CD14-positive monocyte (primary cell): ENCODE measurements at regions not wholly inside any gene's neighbourhood (a gene's known extent, or its start where the extent isn't known, plus 50 kb on each side); places are given as distances from the start of the nearest gene placed in this dataset.

Experiments
- DNase-seq, 3 donors: peaks; one replicate each; pipeline ENCODE4 v3.0.0-alpha.2; 2011 to 2022
- H2AFZ ChIP-seq: 2 replicates; pipeline ENCODE4 v1.6.0; 2012; ENCODE audit warnings: mild to moderate bottlenecking, low read depth, low read length, inconsistent platforms; ENCODE audit not compliant: insufficient read depth, poor library complexity, severe bottlenecking
- H3K27ac ChIP-seq, 2 donors: 1 replicate in 1 of 2; 2 replicates in 1 of 2; pipeline ENCODE4 v1.5.1; 2012 to 2013; ENCODE audit warnings: low read length in 2 of 2, control low read depth in 1 of 2, inconsistent platforms in 1 of 2, low read depth in 1 of 2, mild to moderate bottlenecking in 1 of 2
- H3K27me3 ChIP-seq, 2 donors: one replicate each; pipeline versions ENCODE4 v1.6.0 to v1.6.1; 2011 to 2013; ENCODE audit warnings: low read length in 2 of 2; ENCODE audit not compliant: control insufficient read depth in 2 of 2, insufficient read depth in 2 of 2
- H3K36me3 ChIP-seq, 2 donors: replicated peaks in 1 of 2; 1 replicate in 1 of 2; 2 replicates in 1 of 2; pipeline versions ENCODE4 v1.5.1 to v1.6.1; 2012 to 2013; ENCODE audit warnings: low read length in 2 of 2, control low read depth in 1 of 2, inconsistent platforms in 1 of 2, mild to moderate bottlenecking in 1 of 2; ENCODE audit not compliant: insufficient read depth in 2 of 2, control insufficient read depth in 1 of 2
- H3K4me1 ChIP-seq, 2 donors: 1 replicate in 1 of 2; 2 replicates in 1 of 2; pipeline versions ENCODE4 v1.5.1 to v1.6.1; 2012 to 2013; ENCODE audit warnings: low read length in 2 of 2, control low read depth in 1 of 2, inconsistent platforms in 1 of 2, mild to moderate bottlenecking in 1 of 2, moderate library complexity in 1 of 2; ENCODE audit not compliant: insufficient read depth in 2 of 2, control insufficient read depth in 1 of 2
- H3K4me2 ChIP-seq: replicated peaks from 2 replicates; pipeline ENCODE3; 2012; ENCODE audit warnings: low read length, moderate library complexity, mild to moderate bottlenecking; ENCODE audit not compliant: poor library complexity, severe bottlenecking; ENCODE audit errors: extremely low read depth
- H3K4me3 ChIP-seq, 3 experiments: fragments of 200-600 bp in 1 of 3; sonication (generic) in 1 of 3; replicated peaks in 1 of 3; 1 replicate in 2 of 3; 2 replicates in 1 of 3; pipeline ENCODE4 v1.5.1; 2011 to 2013; ENCODE audit warnings: low read length in 3 of 3, mild to moderate bottlenecking in 3 of 3, control low read depth in 2 of 3, low read depth in 2 of 3, inconsistent platforms in 1 of 3, moderate library complexity in 1 of 3
- H3K79me2 ChIP-seq: 2 replicates; pipeline ENCODE4 v1.6.0; 2012; ENCODE audit warnings: mild to moderate bottlenecking, control low read depth, inconsistent platforms, low read length, moderate library complexity; ENCODE audit not compliant: insufficient read depth
- H3K9ac ChIP-seq: 2 replicates; pipeline ENCODE4 v1.6.0; 2017; ENCODE audit warnings: low read length, mild to moderate bottlenecking; ENCODE audit not compliant: insufficient read depth, poor library complexity, severe bottlenecking
- H3K9me3 ChIP-seq, 2 donors: replicated peaks in 1 of 2; 1 replicate in 1 of 2; 2 replicates in 1 of 2; pipeline versions ENCODE4 v1.5.1 to v1.6.1; 2012 to 2013; ENCODE audit warnings: low read length in 2 of 2, control low read depth in 1 of 2; ENCODE audit not compliant: control insufficient read depth in 1 of 2, insufficient read depth in 1 of 2
- H4K20me1 ChIP-seq: 2 replicates; pipeline ENCODE4 v1.6.0; 2012; ENCODE audit warnings: mild to moderate bottlenecking, low read length, control low read depth, moderate library complexity; ENCODE audit not compliant: insufficient read depth
- H3K27ac Mint-ChIP-seq, 7 donors: one replicate each; pipeline ENCODE4 v1.8.0; 2020; ENCODE audit warnings: mild to moderate bottlenecking in 7 of 7, mixed read lengths in 7 of 7, moderate library complexity in 6 of 7, inconsistent platforms in 2 of 7
- H3K27me3 Mint-ChIP-seq, 3 donors: one replicate each; pipeline ENCODE4 v1.8.0; 2021 to 2022; ENCODE audit warnings: low read depth in 3 of 3, mild to moderate bottlenecking in 3 of 3, mixed read lengths in 3 of 3, moderate library complexity in 3 of 3, inconsistent platforms in 1 of 3
- H3K36me3 Mint-ChIP-seq, 2 donors: one replicate each; pipeline ENCODE4 v1.8.0; 2020; ENCODE audit warnings: mixed read lengths in 2 of 2, inconsistent platforms in 1 of 2, mild to moderate bottlenecking in 1 of 2
- H3K4me1 Mint-ChIP-seq: one replicate; pipeline ENCODE4 v1.8.0; 2020; ENCODE audit warnings: mild to moderate bottlenecking, mixed read lengths
- H3K4me3 Mint-ChIP-seq, 2 donors: one replicate each; pipeline ENCODE4 v1.8.0; 2020; ENCODE audit warnings: mild to moderate bottlenecking in 2 of 2, mixed read lengths in 2 of 2, moderate library complexity in 1 of 2
- H3K9me3 Mint-ChIP-seq, 7 donors: one replicate each; pipeline ENCODE4 v1.8.0; 2020 to 2022; ENCODE audit warnings: mixed read lengths in 7 of 7, mild to moderate bottlenecking in 6 of 7, moderate library complexity in 6 of 7, inconsistent platforms in 2 of 7
- CTCF ChIP-seq: fragments of 200-600 bp; IDR thresholded peaks from one replicate; pipeline ENCODE4 v1.8.0; 2022; ENCODE audit warnings: antibody characterized with exemption, mild to moderate bottlenecking
- WGBS: methylation state at CpG from one replicate; pipeline ENCODE4 v1.1.5; 2013; ENCODE audit warnings: missing lambda C conversion rate; ENCODE audit not compliant: insufficient coverage; 5-methylcytosine and 5-hydroxymethylcytosine counted together
- intact Hi-C, 2 donors: fragments of 100-400 bp; cut with micrococcal nuclease; formaldehyde crosslinking; loops; one replicate each; pipeline versions ENCODE4 v1.15.0 to v1.15.1; 2023

GRCh38 chr19:27975419-27976005, 1237.4 kb downstream of the UQCRFS1 start:
- H3K36me3 Mint-ChIP-seq = no peaks in the 10 kb centered on the region
- H4K20me1 ChIP-seq = no peaks in the 10 kb centered on the region
- intact Hi-C loops = no loop called here
- H3K9me3 Mint-ChIP-seq = peaks cover 0 to 3% (median 0%) of the 10 kb centered on the region in 7 donors
- H3K9ac ChIP-seq = no peak overlapping the region
- H3K4me1 Mint-ChIP-seq = no peaks in the 10 kb centered on the region
- no peak overlapping the region for H2AFZ ChIP-seq
- no peaks in the 10 kb centered on the region for H3K27me3 ChIP-seq
- no CpG with 5 or more reads among the region's 5 CpGs for WGBS
- no peaks in the 10 kb centered on the region for H3K79me2 ChIP-seq
- no peak for DNase-seq
- no peak overlapping the region for H3K4me2 ChIP-seq
- H3K4me3 Mint-ChIP-seq = no peak overlapping the region
- TF ChIP-seq CTCF = no peak
- no peaks in the 10 kb centered on the region for H3K4me1 ChIP-seq
- no peak overlapping the region for H3K27ac ChIP-seq
- no peak overlapping the region for H3K4me3 ChIP-seq
- no peak overlapping the region for H3K27ac Mint-ChIP-seq
- H3K9me3 ChIP-seq = no peaks in the 10 kb centered on the region
- peaks cover 0 to under 1% (median 0%) of the 10 kb centered on the region in 3 donors for H3K27me3 Mint-ChIP-seq
- H3K36me3 ChIP-seq = no peaks in the 10 kb centered on the region

- no CpG with 5 or more reads among the region's 2 CpGs for WGBS
- Mint-ChIP-seq H3K9me3 (peaks cover 0 to 3% (median 0%) of the 10 kb centered on the region in 7 donors), H3K27me3 (peaks cover 0 to 2% (median 0%) of the 10 kb centered on the region in 3 donors), H3K27ac (no peak overlapping the region), H3K36me3 (no peaks in the 10 kb centered on the region), H3K4me1 (no peaks in the 10 kb centered on the region), H3K4me3 (no peak overlapping the region)
- Histone ChIP-seq H3K27me3 (no peaks in the 10 kb centered on the region), H3K9ac (no peak overlapping the region), H3K4me3 (no peak overlapping the region), H3K79me2 (no peaks in the 10 kb centered on the region), H2AFZ (no peak overlapping the region), H3K36me3 (no peaks in the 10 kb centered on the region), H3K27ac (no peak overlapping the region), H3K4me1 (no peaks in the 10 kb centered on the region), H3K9me3 (no peaks in the 10 kb centered on the region), H4K20me1 (no peaks in the 10 kb centered on the region), H3K4me2 (no peak overlapping the region)
- TF ChIP-seq CTCF = no peak
- intact Hi-C loops = no loop called here
- no peak for DNase-seq
These were observed 1238.9 kb downstream of the UQCRFS1 start for GRCh38 chr19:27974082-27974513.
